ENCODE measurements at regions not wholly inside any gene's neighbourhood (a gene's known extent, or its start where the extent isn't known, plus 50 kb on each side); places are given as distances from the start of the nearest gene placed in this dataset.

DNA sequence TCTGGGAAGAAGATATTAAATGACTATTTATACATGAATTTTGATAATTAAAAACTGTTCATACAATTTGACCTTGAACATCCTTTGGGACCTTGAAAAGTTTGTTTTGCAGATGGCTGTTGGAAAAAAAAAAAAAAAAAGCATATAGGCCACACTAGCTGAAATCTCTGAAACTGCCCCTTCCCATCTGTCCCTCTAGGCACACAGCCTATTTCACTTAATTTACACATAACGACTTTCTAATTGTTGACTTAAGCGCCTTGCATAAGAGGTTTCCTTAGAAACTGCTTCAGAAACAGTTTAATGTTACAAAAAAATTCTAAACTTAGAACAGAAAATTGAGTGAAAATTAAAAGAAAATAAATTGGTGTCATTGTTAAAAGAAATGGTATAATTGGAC, 131.0 kb downstream of the COX18 start:
- Histone ChIP-seq H3K27ac (ENCODE audit: low read depth in 1 of 2, low read length in 2 of 2) (no peak overlapping the region), H3K9me3 (ENCODE audit: control insufficient read depth in 4 of 4, low read length in 3 of 4) (no peaks in the 10 kb centered on the region), H3K4me3 (ENCODE audit: low read depth in 1 of 3, low read length in 3 of 3) (no peak overlapping the region), H3K4me1 (ENCODE audit: control insufficient read depth in 4 of 4, insufficient read depth in 4 of 4, low read length in 3 of 4) (no peaks in the 10 kb centered on the region), H3K9ac (ENCODE audit: low read depth in 1 of 2, low read length in 2 of 2) (no peak overlapping the region), H3K27me3 (ENCODE audit: control insufficient read depth in 4 of 4, insufficient read depth in 4 of 4, low read length in 3 of 4) (no peaks in the 10 kb centered on the region), H3K36me3 (ENCODE audit: control insufficient read depth in 4 of 4, insufficient read depth in 3 of 4, low read depth in 1 of 4, low read length in 3 of 4) (no peaks in the 10 kb centered on the region)
- 79% methylated on average over 2 of the region's 2 CpGs for WGBS
- TF ChIP-seq JUND (IDR thresholded peaks at IDR 0.05) = no peak
- no peak for TF ChIP-seq NR2F2 (IDR thresholded peaks at IDR 0.05)
- TF ChIP-seq, protein P1, sequence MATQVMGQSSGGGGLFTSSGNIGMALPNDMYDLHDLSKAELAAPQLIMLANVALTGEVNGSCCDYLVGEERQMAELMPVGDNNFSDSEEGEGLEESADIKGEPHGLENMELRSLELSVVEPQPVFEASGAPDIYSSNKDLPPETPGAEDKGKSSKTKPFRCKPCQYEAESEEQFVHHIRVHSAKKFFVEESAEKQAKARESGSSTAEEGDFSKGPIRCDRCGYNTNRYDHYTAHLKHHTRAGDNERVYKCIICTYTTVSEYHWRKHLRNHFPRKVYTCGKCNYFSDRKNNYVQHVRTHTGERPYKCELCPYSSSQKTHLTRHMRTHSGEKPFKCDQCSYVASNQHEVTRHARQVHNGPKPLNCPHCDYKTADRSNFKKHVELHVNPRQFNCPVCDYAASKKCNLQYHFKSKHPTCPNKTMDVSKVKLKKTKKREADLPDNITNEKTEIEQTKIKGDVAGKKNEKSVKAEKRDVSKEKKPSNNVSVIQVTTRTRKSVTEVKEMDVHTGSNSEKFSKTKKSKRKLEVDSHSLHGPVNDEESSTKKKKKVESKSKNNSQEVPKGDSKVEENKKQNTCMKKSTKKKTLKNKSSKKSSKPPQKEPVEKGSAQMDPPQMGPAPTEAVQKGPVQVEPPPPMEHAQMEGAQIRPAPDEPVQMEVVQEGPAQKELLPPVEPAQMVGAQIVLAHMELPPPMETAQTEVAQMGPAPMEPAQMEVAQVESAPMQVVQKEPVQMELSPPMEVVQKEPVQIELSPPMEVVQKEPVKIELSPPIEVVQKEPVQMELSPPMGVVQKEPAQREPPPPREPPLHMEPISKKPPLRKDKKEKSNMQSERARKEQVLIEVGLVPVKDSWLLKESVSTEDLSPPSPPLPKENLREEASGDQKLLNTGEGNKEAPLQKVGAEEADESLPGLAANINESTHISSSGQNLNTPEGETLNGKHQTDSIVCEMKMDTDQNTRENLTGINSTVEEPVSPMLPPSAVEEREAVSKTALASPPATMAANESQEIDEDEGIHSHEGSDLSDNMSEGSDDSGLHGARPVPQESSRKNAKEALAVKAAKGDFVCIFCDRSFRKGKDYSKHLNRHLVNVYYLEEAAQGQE (IDR thresholded peaks at IDR 0.05) = no peak
- TF ChIP-seq YY1 (IDR thresholded peaks at IDR 0.05) = no peak
- TF ChIP-seq TAF1 (conservative IDR thresholded peaks at IDR 0.05) = no peak
- no peak for TF ChIP-seq GABPA (IDR thresholded peaks at IDR 0.05 in 1 of 2, conservative IDR thresholded peaks at IDR 0.05 in 1 of 2)
- no peak for TF ChIP-seq FOXA1 (IDR thresholded peaks at IDR 0.05)
- TF ChIP-seq RAD21 (IDR thresholded peaks at IDR 0.05) = no peak
- TF ChIP-seq HNF4A (conservative IDR thresholded peaks at IDR 0.05) = no peak
- no peak for TF ChIP-seq HNF4G (IDR thresholded peaks at IDR 0.05)
- TF ChIP-seq, protein P2, sequence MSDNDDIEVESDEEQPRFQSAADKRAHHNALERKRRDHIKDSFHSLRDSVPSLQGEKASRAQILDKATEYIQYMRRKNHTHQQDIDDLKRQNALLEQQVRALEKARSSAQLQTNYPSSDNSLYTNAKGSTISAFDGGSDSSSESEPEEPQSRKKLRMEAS (IDR thresholded peaks at IDR 0.05) = no peak
- no peak for TF ChIP-seq ATF3 (IDR thresholded peaks at IDR 0.05)
- no peak for TF ChIP-seq ZBTB33 (IDR thresholded peaks at IDR 0.05)
- no peak for TF ChIP-seq FOXA2 (IDR thresholded peaks at IDR 0.05)
- no peak for TF ChIP-seq EGR1 (IDR thresholded peaks at IDR 0.05; ENCODE audit: low read depth in 2 of 2)
- TF ChIP-seq SP1 (IDR thresholded peaks at IDR 0.05) = no peak
- TF ChIP-seq RXRA (IDR thresholded peaks at IDR 0.05) = no peak
- DNase-seq (ENCODE audit: low spot score) = no peak

DNA sequence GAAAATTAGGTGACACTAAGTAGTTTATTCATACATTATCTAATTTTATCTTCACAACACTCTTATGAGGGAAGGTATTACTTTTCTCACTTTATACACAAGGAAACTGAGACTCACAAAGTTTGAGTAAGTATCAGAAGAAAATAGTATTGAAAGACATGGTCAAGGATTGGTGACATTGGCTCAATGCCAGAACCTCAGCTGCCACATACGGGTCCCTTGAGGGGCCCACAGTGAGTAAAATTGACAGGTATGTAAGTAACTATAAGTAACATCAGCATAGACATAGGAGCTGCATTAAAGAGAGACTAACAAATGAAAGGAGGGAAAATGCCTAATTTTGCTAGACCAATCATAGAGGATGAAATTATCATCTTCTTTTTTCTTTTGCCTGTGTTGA, 134.1 kb downstream of the COX18 start:
- Histone ChIP-seq H3K27ac (ENCODE audit: low read depth in 1 of 2, low read length in 2 of 2) (no peak overlapping the region), H3K9ac (ENCODE audit: low read depth in 1 of 2, low read length in 2 of 2) (no peak overlapping the region), H3K36me3 (ENCODE audit: control insufficient read depth in 4 of 4, insufficient read depth in 3 of 4, low read depth in 1 of 4, low read length in 3 of 4) (no peaks in the 10 kb centered on the region), H3K4me3 (ENCODE audit: low read depth in 1 of 3, low read length in 3 of 3) (no peak overlapping the region), H3K27me3 (ENCODE audit: control insufficient read depth in 4 of 4, insufficient read depth in 4 of 4, low read length in 3 of 4) (no peaks in the 10 kb centered on the region), H3K4me1 (ENCODE audit: control insufficient read depth in 4 of 4, insufficient read depth in 4 of 4, low read length in 3 of 4) (no peaks in the 10 kb centered on the region), H3K9me3 (ENCODE audit: control insufficient read depth in 4 of 4, low read length in 3 of 4) (no peaks in the 10 kb centered on the region)
- no peak for DNase-seq (ENCODE audit: low spot score)
- 54% methylated on average over 1 of the region's 1 CpG for WGBS
- TF ChIP-seq FOXA1 (IDR thresholded peaks at IDR 0.05) (no peak), SP1 (IDR thresholded peaks at IDR 0.05) (no peak), GABPA (IDR thresholded peaks at IDR 0.05 in 1 of 2, conservative IDR thresholded peaks at IDR 0.05 in 1 of 2) (no peak), HNF4G (IDR thresholded peaks at IDR 0.05) (no peak), CTCF (IDR thresholded peaks at IDR 0.05; ENCODE audit: low read depth, low read length, missing input control) (no peak)
- TF ChIP-seq, protein P2 (IDR thresholded peaks at IDR 0.05) = no peak
